GM19324 (cell line): ENCODE measurements at regions not wholly inside any gene's neighbourhood (a gene's known extent, or its start where the extent isn't known, plus 50 kb on each side); places are given as distances from the start of the nearest gene placed in this dataset.
"Not testable (repeated sequence)": the region's sequence is repeated elsewhere in the genome, so short reads cannot be mapped to it uniquely, and the experiment has no call there.

Experiments used
- ATAC-seq: cut with Tn5 transposase; IDR thresholded peaks from one replicate; pipeline ENCODE4 v1.9.1; 2021; ENCODE audit warnings: mild to moderate bottlenecking, moderate library complexity; ENCODE audit not compliant: unreplicated experiment, low FRiP score

DNA sequence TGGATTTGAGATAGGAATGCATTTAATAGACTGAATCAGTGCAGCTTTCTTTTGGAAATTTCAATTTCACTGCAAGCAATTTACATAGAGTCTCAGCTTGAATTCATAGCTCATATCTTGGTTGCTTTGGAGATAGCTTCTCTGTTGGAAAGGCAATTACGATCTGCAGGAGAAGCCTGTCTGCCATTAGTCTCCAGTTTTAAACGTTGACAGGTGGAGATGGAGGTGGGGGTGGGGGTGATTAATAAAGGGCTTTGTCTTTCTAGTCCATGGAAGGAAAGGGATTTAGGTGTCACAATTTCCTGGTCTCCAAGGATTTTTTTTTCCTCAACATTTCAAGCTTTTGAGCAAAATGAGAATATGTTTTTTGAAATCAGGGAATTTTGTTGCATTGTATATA lies 184.7 kb downstream of the CARTPT start:
- ATAC-seq = no peak

GRCh38 chr5:71904852-71905251 lies 185.8 kb downstream of the CARTPT start:
- no peak for ATAC-seq

DNA sequence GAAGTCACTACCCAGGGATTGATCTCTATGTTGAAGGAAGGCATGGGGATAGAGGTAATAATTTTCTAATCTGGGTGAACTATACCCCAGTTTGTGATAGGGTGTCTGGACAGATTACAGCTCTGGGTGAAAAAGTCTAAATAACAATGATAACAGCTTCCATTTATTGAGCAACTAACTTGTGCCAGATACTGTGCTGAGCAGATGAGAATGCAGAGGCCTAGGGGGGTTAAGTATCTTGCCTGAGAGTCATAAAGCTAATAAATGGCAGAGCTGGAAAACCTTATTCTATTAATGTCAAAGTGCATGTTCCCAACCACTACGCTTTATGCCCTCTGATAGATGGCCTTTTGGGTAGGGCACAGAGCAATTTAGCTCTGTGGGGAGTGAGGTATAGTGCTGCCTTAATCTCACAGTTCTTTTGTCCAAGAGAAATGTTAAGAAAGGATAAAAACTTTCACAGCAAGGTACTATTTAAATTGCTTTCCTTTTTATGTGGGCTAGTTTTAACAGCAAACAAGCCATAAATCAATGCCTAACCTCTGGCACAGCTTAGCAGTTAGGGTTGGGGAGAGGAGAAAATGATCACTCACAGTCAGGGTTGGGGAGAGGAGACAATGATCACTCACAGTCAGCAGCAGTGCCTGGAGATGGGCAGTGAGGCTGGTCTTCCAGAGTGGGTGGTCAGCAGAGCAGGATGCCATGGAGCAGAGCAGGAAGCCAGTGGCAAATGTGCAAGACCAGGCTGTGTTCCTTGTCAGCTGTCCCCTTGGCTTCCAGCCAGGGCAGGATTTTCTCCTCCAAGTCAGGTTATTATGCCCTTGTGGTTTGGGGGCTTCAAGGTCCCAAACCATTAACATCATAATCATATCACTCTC lies 187.0 kb downstream of the CARTPT start:
- no peak for ATAC-seq

DNA sequence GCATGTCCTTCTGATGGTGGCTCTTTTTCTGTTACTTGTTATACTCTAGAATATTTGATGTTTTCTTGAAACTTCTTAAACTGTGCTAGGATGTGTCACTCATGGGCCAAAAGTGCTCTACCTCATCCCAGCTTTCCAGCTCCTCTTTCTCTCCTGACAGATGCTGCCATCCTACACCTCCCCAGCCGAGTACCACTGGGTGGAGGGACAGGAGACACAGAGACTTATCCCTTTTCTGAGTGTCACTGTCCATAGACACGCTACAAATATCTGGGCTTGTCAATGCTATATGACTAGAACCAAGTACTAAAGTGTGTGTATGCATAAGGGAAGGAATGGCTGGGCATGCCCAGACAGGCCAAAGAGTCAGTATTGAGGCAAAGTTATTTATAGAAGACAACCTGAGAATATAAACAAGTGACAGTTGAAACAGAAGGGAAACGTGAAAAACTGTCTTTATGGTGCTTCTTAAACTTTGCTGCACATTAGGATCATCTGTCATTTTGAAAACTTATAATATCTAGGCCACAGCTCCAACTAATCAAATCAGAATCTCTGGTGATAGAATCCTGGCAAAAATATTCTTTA lies 188.0 kb downstream of the CARTPT start:
- ATAC-seq = no peak

GRCh38 chr5:71907608-71908145 lies 188.6 kb downstream of the CARTPT start:
- ATAC-seq = no peak

GRCh38 chr5:71910741-71911140 lies 191.7 kb downstream of the CARTPT start:
- ATAC-seq = no peak

- ATAC-seq = no peak
These were observed 192.9 kb downstream of the CARTPT start for GRCh38 chr5:71912021-71912420.

DNA sequence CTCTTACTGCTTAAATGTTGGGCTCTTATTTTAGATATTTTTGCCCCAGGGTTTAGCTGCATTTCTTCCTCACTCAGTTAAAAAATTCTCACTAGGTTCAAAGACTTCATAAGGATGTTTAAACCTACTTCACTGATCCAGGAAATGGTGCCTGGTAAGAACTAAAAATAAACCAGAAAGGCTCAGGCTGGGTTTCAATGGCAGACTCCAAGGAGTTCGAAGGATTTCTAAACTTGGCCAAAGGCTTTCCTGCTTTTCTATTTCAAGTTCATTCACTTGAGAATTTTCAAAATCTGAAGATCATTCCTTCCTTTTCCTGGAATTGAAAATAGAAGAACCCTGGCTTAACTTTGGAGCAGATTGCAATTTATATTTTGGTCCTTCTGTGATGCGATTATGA lies 193.0 kb upstream of the MAP1B start:
- ATAC-seq = no peak

GRCh38 chr5:71922584-71923106 lies 184.6 kb upstream of the MAP1B start:
- ATAC-seq = no peak

- no peak for ATAC-seq
These were observed 183.5 kb upstream of the MAP1B start for GRCh38 chr5:71923755-71924154.

- no peak for ATAC-seq
These were observed 182.9 kb upstream of the MAP1B start for GRCh38 chr5:71924325-71924724.

DNA sequence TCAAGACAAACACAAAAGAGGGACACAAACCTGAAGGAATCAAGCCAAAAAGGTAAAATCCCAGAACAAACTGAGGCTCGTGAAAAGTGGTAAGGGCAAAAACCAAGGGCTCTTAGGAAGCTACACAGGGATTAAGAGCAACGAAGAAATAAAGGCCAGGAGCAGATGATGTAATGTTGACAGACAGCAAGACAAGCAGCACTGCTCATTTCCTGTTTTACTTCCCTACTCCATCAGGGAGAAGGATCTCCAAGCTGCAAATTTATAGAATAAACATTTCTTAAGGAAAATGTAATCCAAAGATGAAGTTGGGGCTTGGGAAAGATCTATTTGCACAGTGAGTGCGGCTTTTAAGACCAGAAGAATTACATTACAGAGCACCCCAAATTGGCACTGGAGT lies 182.3 kb upstream of the MAP1B start:
- no peak for ATAC-seq

DNA sequence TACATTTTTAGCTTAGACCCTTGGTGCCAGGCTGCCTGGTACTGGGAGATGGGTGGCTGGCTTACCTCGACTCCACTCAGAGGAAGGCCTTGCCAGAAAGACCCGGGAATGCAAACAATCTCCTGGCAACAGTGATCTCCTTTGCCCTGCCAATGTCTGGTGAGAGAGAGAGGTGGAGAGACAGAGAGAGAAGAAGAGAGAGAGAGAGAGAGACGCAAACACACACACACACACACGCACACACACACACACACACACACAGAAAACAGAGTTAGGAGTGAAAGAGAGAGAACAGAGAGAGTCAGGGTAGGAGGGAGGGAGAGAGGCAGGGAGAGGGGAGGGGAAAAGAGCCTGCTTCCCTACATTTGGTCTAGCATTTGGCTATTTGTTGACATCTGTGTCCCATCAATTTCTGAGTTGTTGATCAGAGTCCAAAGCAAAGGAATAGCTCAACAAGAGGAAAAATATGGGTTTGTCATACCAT lies 181.6 kb upstream of the MAP1B start:
- no peak for ATAC-seq

DNA sequence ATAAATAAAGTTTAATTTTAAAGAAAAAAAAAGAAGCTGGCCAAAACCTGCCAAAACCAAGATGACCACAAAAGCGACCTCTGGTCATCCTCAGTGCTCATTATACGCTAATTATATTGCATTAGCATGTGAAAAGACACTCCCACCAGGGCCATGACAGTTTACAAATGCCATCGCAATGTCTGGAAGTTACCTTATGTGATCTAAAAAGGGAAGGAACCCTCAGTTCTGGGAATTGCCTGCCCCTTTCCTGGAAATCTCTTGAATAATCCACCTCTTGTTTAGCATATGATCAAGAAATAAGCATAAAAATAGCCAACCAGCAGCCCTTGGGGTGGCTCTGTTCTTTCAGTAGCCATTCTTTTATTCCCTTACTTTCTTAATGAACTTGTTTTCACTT lies 178.3 kb upstream of the MAP1B start:
- no peak for ATAC-seq

DNA sequence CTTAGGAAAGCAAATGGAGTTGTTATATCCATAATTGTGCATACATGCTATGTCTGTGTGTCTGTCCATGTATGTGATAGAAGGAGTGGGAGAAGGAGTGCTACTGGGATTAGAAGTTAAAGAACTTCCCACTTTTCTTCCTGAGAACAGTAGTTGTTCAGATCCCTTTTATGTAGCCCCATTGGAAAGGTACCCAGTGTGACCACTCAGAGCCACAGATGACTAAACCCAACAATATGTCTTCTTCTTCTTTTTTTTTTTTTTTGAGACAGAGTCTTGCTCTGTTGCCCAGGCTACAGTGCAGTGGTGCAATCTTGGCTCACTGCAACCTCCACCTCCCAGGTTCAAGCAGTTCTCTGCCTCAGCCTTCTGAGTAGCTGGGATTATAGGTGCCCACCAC lies 176.7 kb upstream of the MAP1B start:
- ATAC-seq = not testable (repeated sequence)

GRCh38 chr5:71932131-71932654 lies 175.1 kb upstream of the MAP1B start:
- no peak for ATAC-seq

- ATAC-seq = no peak
These were observed 174.5 kb upstream of the MAP1B start for GRCh38 chr5:71932655-71933338.

- ATAC-seq = no peak
These were observed 173.0 kb upstream of the MAP1B start for GRCh38 chr5:71934322-71934721.

DNA sequence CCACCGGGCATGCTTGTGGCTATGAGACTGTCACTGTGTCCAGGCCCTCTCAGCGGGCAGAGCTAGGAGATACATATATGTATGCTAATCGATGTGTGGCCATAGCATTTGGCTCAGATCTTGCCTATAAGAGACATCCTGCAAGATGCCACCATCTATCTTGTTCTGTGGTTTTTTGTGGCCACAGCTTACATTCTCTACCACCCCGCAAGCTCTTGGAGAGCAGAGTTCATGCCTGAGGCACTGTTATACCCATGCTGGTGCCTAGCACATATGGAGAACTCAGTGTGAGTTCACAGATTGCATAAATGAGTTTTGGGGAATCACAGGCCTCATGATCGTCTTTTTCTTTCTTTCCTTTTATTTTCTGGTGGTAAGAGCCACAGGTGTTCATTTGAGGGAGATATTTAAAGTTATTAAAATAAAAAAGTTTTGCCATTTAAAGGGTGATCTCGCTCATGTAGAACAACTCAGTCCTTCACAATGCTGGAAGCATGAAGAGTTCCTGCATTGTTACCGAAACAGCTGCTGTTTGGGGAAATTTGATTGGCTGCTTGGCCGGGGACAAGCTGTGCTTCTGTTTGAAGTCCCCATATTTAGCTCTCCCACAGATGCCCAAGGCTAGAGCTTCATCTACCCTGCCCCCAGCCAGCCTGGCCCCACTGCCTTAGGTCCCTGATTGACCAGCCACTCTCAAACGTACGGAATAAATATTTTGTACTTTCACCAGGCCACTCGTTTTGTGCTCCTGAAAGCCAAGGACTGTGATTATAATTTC lies 169.2 kb upstream of the MAP1B start:
- ATAC-seq = no peak

GRCh38 chr5:71938895-71939294 lies 168.4 kb upstream of the MAP1B start:
- no peak for ATAC-seq
